Kidney (tissue), 13 donors: ENCODE measurements at regions not wholly inside any gene's neighbourhood (a gene's known extent, or its start where the extent isn't known, plus 50 kb on each side); places are given as distances from the start of the nearest gene placed in this dataset.

Experiments
- DNase-seq, 5 donors: peaks; one replicate each; pipeline ENCODE4 v3.0.0-alpha.2; 2013 to 2020
- FAIRE-seq: peaks from 2 replicates; lab custom pipeline; 2012; peaks lifted over from hg19 to GRCh38; lab: Jason Lieb, UNC
- H3K27ac ChIP-seq, 2 donors: one replicate each; pipeline ENCODE4 v1.7.0; 2013; ENCODE audit warnings: low read depth in 2 of 2, low read length in 2 of 2, inconsistent platforms in 1 of 2
- H3K27me3 ChIP-seq: one replicate; pipeline ENCODE4 v1.7.1; 2013; ENCODE audit warnings: low read length, inconsistent platforms; ENCODE audit not compliant: control insufficient read depth, insufficient read depth
- H3K36me3 ChIP-seq, 3 donors: one replicate each; pipeline versions ENCODE4 v1.7.0 to v1.7.1; 2013; ENCODE audit warnings: low read length in 3 of 3, control low read depth in 1 of 3, inconsistent platforms in 1 of 3; ENCODE audit not compliant: insufficient read depth in 3 of 3, control insufficient read depth in 2 of 3
- H3K4me1 ChIP-seq, 3 donors: one replicate each; pipeline versions ENCODE4 v1.7.0 to v1.7.1; 2013; ENCODE audit warnings: low read length in 3 of 3, inconsistent platforms in 1 of 3, low read depth in 1 of 3; ENCODE audit not compliant: control insufficient read depth in 2 of 3, insufficient read depth in 2 of 3
- H3K4me3 ChIP-seq, 3 donors: one replicate each; pipeline versions ENCODE4 v1.7.0 to v1.8.1; 2013; ENCODE audit warnings: low read length in 3 of 3, control low read depth in 1 of 3, inconsistent platforms in 1 of 3
- H3K9ac ChIP-seq, 3 donors: one replicate each; pipeline versions ENCODE4 v1.7.0 to v1.7.1; 2013; ENCODE audit warnings: low read length in 3 of 3, control low read depth in 1 of 3, inconsistent platforms in 1 of 3
- H3K9me3 ChIP-seq, 3 donors: one replicate each; pipeline versions ENCODE4 v1.7.0 to v1.7.1; 2013; ENCODE audit warnings: low read length in 3 of 3, control low read depth in 1 of 3, inconsistent platforms in 1 of 3; ENCODE audit not compliant: control insufficient read depth in 2 of 3, insufficient read depth in 1 of 3
- CTCF ChIP-seq: IDR thresholded peaks from 3 replicates; pipeline ENCODE4 v1.5.1; 2012; ENCODE audit warnings: mild to moderate bottlenecking, moderate library complexity, borderline replicate concordance; ENCODE audit not compliant: insufficient read depth; ENCODE audit errors: extremely low read depth
- intact Hi-C: fragments of 100-400 bp; cut with DNase I; formaldehyde crosslinking; loops from one replicate; pipeline ENCODE4 v1.11.1; 2022
- donor health status: control.
- donor health status: control.
- donor health status: control.
- donor health status: control.
- donor health status: control.
- donor health status: DM: yes; HTN: yes; CAD: no.
- donor health status: Normal renal cell carcinoma (clear cell type).

DNA sequence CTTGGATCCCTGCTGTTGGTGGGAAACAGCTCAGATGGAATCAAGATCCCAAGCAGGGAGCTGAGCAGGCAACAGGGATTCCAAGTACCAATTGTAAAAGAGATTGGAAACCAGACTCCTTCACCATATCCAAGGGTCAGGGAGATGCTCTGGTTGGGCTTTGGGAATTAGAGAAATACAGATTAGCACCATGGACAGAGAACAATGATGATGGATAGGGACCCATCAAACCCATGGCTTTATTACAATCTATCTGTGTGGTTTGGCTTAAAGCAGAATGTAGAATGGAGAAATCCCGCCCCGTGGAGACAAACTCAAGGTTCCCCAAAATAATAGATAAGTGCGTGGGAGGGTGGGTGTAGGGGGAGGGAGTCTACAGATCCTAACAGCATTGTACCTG is 120.7 kb upstream of the CSF3R start:
- Histone ChIP-seq H3K27ac (no peak overlapping the region), H3K9ac (no peak overlapping the region), H3K9me3 (no peaks in the 10 kb centered on the region), H3K4me1 (no peaks in the 10 kb centered on the region), H3K4me3 (no peak overlapping the region), H3K36me3 (no peaks in the 10 kb centered on the region), H3K27me3 (no peaks in the 10 kb centered on the region)
- intact Hi-C loops, result no loop called here
- DNase-seq (peak in 1 of 5 donors; percentile 30), FAIRE-seq (no peak)
- TF ChIP-seq CTCF, result no peak

DNA sequence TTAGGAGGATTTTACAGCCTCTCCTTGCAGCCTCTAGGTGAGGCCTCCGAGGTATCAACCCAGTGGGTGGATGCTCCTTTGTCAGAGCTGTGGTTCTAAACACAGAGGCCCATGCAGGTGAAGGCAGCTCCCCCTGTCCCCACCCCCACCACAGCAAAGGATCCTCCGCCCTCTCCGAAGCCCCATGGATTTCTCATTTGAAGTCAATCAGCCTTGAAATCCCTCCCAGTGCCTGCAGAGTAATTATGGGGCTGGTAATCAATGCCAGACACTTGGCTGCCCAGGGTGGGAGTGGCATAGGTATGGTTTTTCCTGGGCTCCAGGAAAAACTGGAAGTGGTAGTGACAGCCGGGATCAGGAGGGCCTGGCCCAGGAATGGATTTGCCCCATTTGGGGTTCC is 119.5 kb upstream of the CSF3R start:
- Histone ChIP-seq H3K27ac (no peak overlapping the region), H3K27me3 (no peaks in the 10 kb centered on the region), H3K9me3 (no peaks in the 10 kb centered on the region), H3K4me3 (no peak overlapping the region), H3K36me3 (no peaks in the 10 kb centered on the region), H3K4me1 (no peaks in the 10 kb centered on the region), H3K9ac (no peak overlapping the region)
- no peak for TF ChIP-seq CTCF
- DNase-seq (peak in 2 of 5 donors; percentile 32 to 36), FAIRE-seq (no peak)
- intact Hi-C loops, result no loop called here

- H3K36me3 ChIP-seq, result no peaks in the 10 kb centered on the region
- no peak overlapping the region for H3K9ac ChIP-seq
- no peaks in the 10 kb centered on the region for H3K9me3 ChIP-seq
- no peak overlapping the region for H3K27ac ChIP-seq
- H3K4me1 ChIP-seq, result no peaks in the 10 kb centered on the region
- no peak for TF ChIP-seq CTCF
- intact Hi-C loops, result no loop called here
- FAIRE-seq, result no peak
- H3K27me3 ChIP-seq, result no peaks in the 10 kb centered on the region
- no peak for DNase-seq
- H3K4me3 ChIP-seq, result no peak overlapping the region
Measured at GRCh38 chr1:36599828-36600227, 117.1 kb upstream of the CSF3R start.

DNA sequence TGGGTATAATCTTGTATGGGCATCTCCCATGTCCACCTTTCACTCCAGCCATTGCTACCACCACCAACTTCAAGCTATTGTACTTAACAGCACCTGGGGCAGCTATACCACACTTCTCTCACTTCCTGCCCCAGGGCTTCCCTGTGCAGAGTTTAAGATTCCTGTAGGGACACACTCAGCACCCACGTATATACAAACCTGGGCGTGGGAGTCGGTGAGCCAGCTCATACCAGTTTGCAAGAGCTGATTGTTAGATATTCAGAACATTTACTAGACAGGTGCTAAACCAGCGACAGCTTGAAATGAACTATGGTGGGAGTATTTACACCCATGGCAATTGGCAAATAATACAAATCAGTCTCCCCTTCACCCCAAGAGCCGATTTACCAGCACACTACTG is 114.8 kb upstream of the CSF3R start:
- FAIRE-seq, result no peak

More for the DNA sequence above, 114.8 kb upstream of the CSF3R start:
- Histone ChIP-seq H3K4me3 (no peak overlapping the region), H3K9me3 (no peaks in the 10 kb centered on the region), H3K27ac (no peak overlapping the region), H3K27me3 (no peaks in the 10 kb centered on the region), H3K9ac (no peak overlapping the region), H3K36me3 (no peaks in the 10 kb centered on the region), H3K4me1 (no peaks in the 10 kb centered on the region)
- DNase-seq, result no peak
- no peak for TF ChIP-seq CTCF
- intact Hi-C loops, result no loop called here
